HG03139 (cell line): ENCODE measurements at regions not wholly inside any gene's neighbourhood (a gene's known extent, or its start where the extent isn't known, plus 50 kb on each side); places are given as distances from the start of the nearest gene placed in this dataset.
"Not testable (repeated sequence)": the region's sequence is repeated elsewhere in the genome, so short reads cannot be mapped to it uniquely, and the experiment has no call there.

Source experiments
- ATAC-seq: cut with Tn5 transposase; IDR thresholded peaks from one replicate; pipeline ENCODE4 v1.9.1; 2021; ENCODE audit not compliant: unreplicated experiment

- ATAC-seq: not testable (repeated sequence)
Measured at GRCh38 chr16:88161623-88162275, 210.5 kb downstream of the BANP start.

GRCh38 chr16:88162778-88163177 is 211.5 kb downstream of the BANP start:
- not testable (repeated sequence) for ATAC-seq

- not testable (repeated sequence) for ATAC-seq
Measured at GRCh38 chr16:88164196-88165039, 213.2 kb downstream of the BANP start.

GRCh38 chr16:88165040-88165544 is 213.9 kb downstream of the BANP start:
- ATAC-seq: not testable (repeated sequence)

GRCh38 chr16:88165683-88166082 is 214.4 kb downstream of the BANP start:
- not testable (repeated sequence) for ATAC-seq

- ATAC-seq: not testable (repeated sequence)
Measured at GRCh38 chr16:88166209-88166773, 215.1 kb downstream of the BANP start.

GRCh38 chr16:88167798-88168556 is 214.8 kb upstream of the ZNF469 start:
- not testable (repeated sequence) for ATAC-seq

- ATAC-seq: not testable (repeated sequence)
Measured at GRCh38 chr16:88168557-88168949, 214.2 kb upstream of the ZNF469 start.

- ATAC-seq: not testable (repeated sequence)
Measured at GRCh38 chr16:88169136-88169830, 213.5 kb upstream of the ZNF469 start.

GRCh38 chr16:88169831-88170165 is 213.0 kb upstream of the ZNF469 start:
- not testable (repeated sequence) for ATAC-seq

- no peak for ATAC-seq
Measured at GRCh38 chr16:88170528-88170991, 212.2 kb upstream of the ZNF469 start.

- ATAC-seq: not testable (repeated sequence)
Measured at GRCh38 chr16:88171126-88171525, 211.6 kb upstream of the ZNF469 start.

GRCh38 chr16:88176184-88176583 is 206.6 kb upstream of the ZNF469 start:
- not testable (repeated sequence) for ATAC-seq

GRCh38 chr16:88176591-88177180 is 206.1 kb upstream of the ZNF469 start:
- ATAC-seq: not testable (repeated sequence)

GRCh38 chr16:88178251-88178650 is 204.5 kb upstream of the ZNF469 start:
- ATAC-seq: not testable (repeated sequence)

GRCh38 chr16:88178896-88179295 is 203.9 kb upstream of the ZNF469 start:
- ATAC-seq: not testable (repeated sequence)

- ATAC-seq: not testable (repeated sequence)
Measured at GRCh38 chr16:88182967-88183881, 199.5 kb upstream of the ZNF469 start.

GRCh38 chr16:88184053-88184452 is 198.7 kb upstream of the ZNF469 start:
- ATAC-seq: not testable (repeated sequence)
